B cell (primary cell): ENCODE measurements at regions not wholly inside any gene's neighbourhood (a gene's known extent, or its start where the extent isn't known, plus 50 kb on each side); places are given as distances from the start of the nearest gene placed in this dataset.

Source experiments
- ATAC-seq: fragments of 200-7000 bp; cut with Tn5 transposase; one replicate; pipeline ENCODE4 v1.10.0; 2021; ENCODE audit warnings: low read depth, mild to moderate bottlenecking, moderate number of reproducible peaks, moderate library complexity
- CTCF ChIA-PET: fragments of 350-600 bp; sonication (Branson Sonifier 250); formaldehyde crosslinking; loops from one replicate; lab custom pipeline; 2021; ENCODE audit warnings: antibody characterized with exemption, inconsistent platforms; lab: Charles Lee
- POLR2A ChIA-PET: fragments of 350-600 bp; sonication (Branson Sonifier 250); formaldehyde crosslinking; loops from one replicate; lab custom pipeline; 2021; ENCODE audit warnings: antibody characterized with exemption; lab: Charles Lee
- DNase-seq: peaks from one replicate; pipeline ENCODE4 v3.0.0; 2013
- H2AFZ ChIP-seq: 2 replicates; pipeline ENCODE4 v1.6.1; 2012; ENCODE audit warnings: mild to moderate bottlenecking, low read depth, low read length; ENCODE audit not compliant: insufficient read depth, poor library complexity, severe bottlenecking
- H3K27ac ChIP-seq, 2 donors: 1 replicate in 1 of 2; 2 replicates in 1 of 2; pipeline ENCODE4 v1.5.1; 2012 to 2013; ENCODE audit warnings: low read length in 2 of 2, mild to moderate bottlenecking in 2 of 2, moderate library complexity in 1 of 2
- H3K27me3 ChIP-seq, 4 experiments: fragments of 200-600 bp in 1 of 4; sonication (generic) in 1 of 4; replicated peaks in 1 of 4; 1 replicate in 2 of 4; 2 replicates in 2 of 4; pipeline versions ENCODE4 v1.6.1 to v1.7.0; 2013 to 2016; ENCODE audit warnings: low read length in 3 of 4, mild to moderate bottlenecking in 2 of 4, mixed read lengths in 1 of 4, moderate library complexity in 1 of 4; ENCODE audit not compliant: insufficient read depth in 4 of 4, control insufficient read depth in 3 of 4; ENCODE audit errors: control extremely low read depth in 1 of 4
- H3K36me3 ChIP-seq, 2 experiments: replicated peaks in 1 of 2; 1 replicate in 1 of 2; 2 replicates in 1 of 2; pipeline versions ENCODE4 v1.6.1 to v1.7.1; 2013; ENCODE audit warnings: low read length in 1 of 2; ENCODE audit not compliant: insufficient read depth in 2 of 2, control insufficient read depth in 1 of 2; ENCODE audit errors: control extremely low read depth in 1 of 2, extremely low read depth in 1 of 2
- H3K4me1 ChIP-seq, 2 donors: fragments of 200-600 bp in 1 of 2; sonication (generic) in 1 of 2; 1 replicate in 1 of 2; 2 replicates in 1 of 2; pipeline versions ENCODE4 v1.5.1 to v1.6.1; 2013 to 2017; ENCODE audit warnings: low read length in 2 of 2; ENCODE audit not compliant: control insufficient read depth in 2 of 2, insufficient read depth in 2 of 2
- H3K4me2 ChIP-seq: replicated peaks from 2 replicates; pipeline ENCODE3; 2012; ENCODE audit warnings: mild to moderate bottlenecking, low read depth, low read length; ENCODE audit not compliant: poor library complexity, severe bottlenecking
- H3K4me3 ChIP-seq, 5 experiments: fragments of 200-600 bp in 1 of 5; sonication (generic) in 1 of 5; 1 replicate in 3 of 5; 2 replicates in 2 of 5; pipeline versions ENCODE4 v1.5.1 to v1.7.0; 2011 to 2016; ENCODE audit warnings: low read length in 4 of 5, mild to moderate bottlenecking in 4 of 5, low read depth in 2 of 5, control low read depth in 1 of 5, moderate library complexity in 1 of 5; ENCODE audit not compliant: insufficient read depth in 1 of 5; ENCODE audit errors: control extremely low read depth in 1 of 5, extremely low read depth in 1 of 5
- H3K79me2 ChIP-seq: fragments of 200-600 bp; sonication (generic); one replicate; pipeline ENCODE4 v1.6.0; 2016; ENCODE audit warnings: low read length; ENCODE audit not compliant: control insufficient read depth, insufficient read depth
- H3K9ac ChIP-seq: fragments of 200-600 bp; sonication (generic); 2 replicates; pipeline ENCODE4 v1.6.1; 2017; ENCODE audit warnings: mild to moderate bottlenecking, low read length, moderate library complexity
- H3K9me3 ChIP-seq, 3 donors: one replicate each; pipeline versions ENCODE4 v1.6.1 to v1.7.1; 2013; ENCODE audit warnings: low read length in 2 of 3; ENCODE audit not compliant: control insufficient read depth in 2 of 3, insufficient read depth in 1 of 3; ENCODE audit errors: control extremely low read depth in 1 of 3
- H4K20me1 ChIP-seq: 2 replicates; pipeline ENCODE4 v1.6.0; 2012; ENCODE audit warnings: mild to moderate bottlenecking, low read length; ENCODE audit not compliant: insufficient read depth, control insufficient read depth, poor library complexity, severe bottlenecking
- H3K27ac Mint-ChIP-seq: one replicate; pipeline ENCODE4 v1.8.0; 2021; ENCODE audit warnings: mixed read lengths
- H3K27me3 Mint-ChIP-seq: one replicate; pipeline ENCODE4 v1.8.0; 2021; ENCODE audit warnings: mixed read lengths
- H3K4me1 Mint-ChIP-seq: one replicate; pipeline ENCODE4 v1.8.0; 2021; ENCODE audit warnings: mixed read lengths
- H3K4me3 Mint-ChIP-seq: one replicate; pipeline ENCODE4 v1.8.0; 2021; ENCODE audit warnings: mixed read lengths
- H3K9me3 Mint-ChIP-seq: one replicate; pipeline ENCODE4 v1.8.0; 2022; ENCODE audit warnings: mixed read lengths; ENCODE audit not compliant: insufficient read depth
- CTCF ChIP-seq: fragments of 200-600 bp; IDR thresholded peaks from one replicate; pipeline ENCODE4 v1.8.0; 2022; ENCODE audit warnings: antibody characterized with exemption, mild to moderate bottlenecking
- EZH2 ChIP-seq: IDR thresholded peaks from 2 replicates; pipeline ENCODE4 v1.6.1; 2012; ENCODE audit warnings: borderline replicate concordance, low read depth, mild to moderate bottlenecking, moderate library complexity, low read length; ENCODE audit not compliant: insufficient read depth, poor library complexity, severe bottlenecking
- WGBS: methylation state at CpG from one replicate; pipeline ENCODE4 v1.1.5; 2013; ENCODE audit warnings: missing lambda C conversion rate; ENCODE audit not compliant: insufficient coverage; 5-methylcytosine and 5-hydroxymethylcytosine counted together
- intact Hi-C: fragments of 100-400 bp; cut with micrococcal nuclease; formaldehyde crosslinking; loops from one replicate; pipeline ENCODE4 v1.10.0; 2022

- 79% methylated on average over 7 of the region's 7 CpGs for WGBS
Measured at GRCh38 chr1:208449951-208450350, 205.8 kb upstream of the PLXNA2 start.

GRCh38 chr1:208450958-208451357 lies 206.8 kb upstream of the PLXNA2 start:
- H3K4me1 Mint-ChIP-seq: no peaks in the 10 kb centered on the region
- ChIA-PET POLR2A (no interaction called here), CTCF (no interaction called here)
- no peak overlapping the region for H3K4me3 ChIP-seq
- DNase-seq: no peak
- no peaks in the 10 kb centered on the region for H3K9me3 ChIP-seq
- H4K20me1 ChIP-seq: no peaks in the 10 kb centered on the region
- intact Hi-C loops: no loop called here
- no peak overlapping the region for H3K4me3 Mint-ChIP-seq
- no peaks in the 10 kb centered on the region for H3K9me3 Mint-ChIP-seq
- no peak overlapping the region for H3K27ac Mint-ChIP-seq
- no peak overlapping the region for H3K4me2 ChIP-seq
- H3K79me2 ChIP-seq: no peaks in the 10 kb centered on the region
- ATAC-seq: no peak
- H3K36me3 ChIP-seq: no peaks in the 10 kb centered on the region
- H3K9ac ChIP-seq: no peak overlapping the region
- no peak overlapping the region for H2AFZ ChIP-seq
- no peaks in the 10 kb centered on the region for H3K4me1 ChIP-seq
- WGBS: 93% methylated on average over 7 of the region's 10 CpGs
- peaks cover 32% of the 10 kb centered on the region for H3K27me3 Mint-ChIP-seq
- H3K27me3 ChIP-seq: peaks cover 0 to 4% (median 1%) of the 10 kb centered on the region in 4 experiments
- H3K27ac ChIP-seq: no peak overlapping the region
- TF ChIP-seq CTCF: no peak
- TF ChIP-seq EZH2: no peak

More at GRCh38 chr1:208449951-208450350, 205.8 kb upstream of the PLXNA2 start:
- Histone ChIP-seq H3K9me3 (no peaks in the 10 kb centered on the region), H3K4me1 (no peaks in the 10 kb centered on the region), H2AFZ (no peak overlapping the region), H3K4me3 (no peak overlapping the region), H3K4me2 (no peak overlapping the region), H3K9ac (no peak overlapping the region), H4K20me1 (no peaks in the 10 kb centered on the region), H3K27me3 (peaks cover 0 to 4% (median 1%) of the 10 kb centered on the region in 4 experiments), H3K79me2 (no peaks in the 10 kb centered on the region), H3K27ac (no peak overlapping the region), H3K36me3 (no peaks in the 10 kb centered on the region)
- DNase-seq: no peak
- Mint-ChIP-seq H3K27ac (no peak overlapping the region), H3K4me1 (no peaks in the 10 kb centered on the region), H3K27me3 (peaks cover 32% of the 10 kb centered on the region), H3K9me3 (no peaks in the 10 kb centered on the region), H3K4me3 (no peak overlapping the region)
- ATAC-seq: no peak
- POLR2A ChIA-PET: no interaction called here
- intact Hi-C loops: no loop called here
- CTCF ChIA-PET: no interaction called here
- TF ChIP-seq CTCF (no peak), EZH2 (no peak)
